GM21528 (cell line): ENCODE measurements at regions not wholly inside any gene's neighbourhood (a gene's known extent, or its start where the extent isn't known, plus 50 kb on each side); places are given as distances from the start of the nearest gene placed in this dataset.
"Not testable (repeated sequence)": the region's sequence is repeated elsewhere in the genome, so short reads cannot be mapped to it uniquely, and the experiment has no call there.

Experiments used
- ATAC-seq: cut with Tn5 transposase; IDR thresholded peaks from one replicate; pipeline ENCODE4 v1.9.1; 2021; ENCODE audit warnings: mild to moderate bottlenecking, moderate library complexity; ENCODE audit not compliant: unreplicated experiment, low FRiP score

DNA sequence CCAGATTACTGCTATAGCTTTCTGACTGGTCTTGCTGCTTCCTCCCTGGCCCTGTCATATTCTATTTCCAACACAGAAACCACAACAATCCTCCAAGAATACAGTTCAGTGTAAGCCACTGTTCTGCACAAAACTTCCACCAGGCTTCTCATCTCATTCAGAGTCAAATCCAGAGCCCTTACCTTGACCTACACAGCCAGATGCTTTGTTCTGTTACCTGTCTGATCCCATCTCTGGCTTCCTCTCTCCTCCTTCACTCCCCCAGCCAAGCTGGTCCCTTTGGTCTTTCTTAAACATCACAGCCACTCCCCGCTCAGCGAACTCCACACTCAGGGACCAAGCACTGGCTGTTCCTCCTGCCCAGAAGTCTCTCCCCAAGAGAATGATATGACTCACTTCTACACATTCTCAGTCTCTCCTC lies 84.8 kb upstream of the BMP2K start:
- ATAC-seq: no peak

DNA sequence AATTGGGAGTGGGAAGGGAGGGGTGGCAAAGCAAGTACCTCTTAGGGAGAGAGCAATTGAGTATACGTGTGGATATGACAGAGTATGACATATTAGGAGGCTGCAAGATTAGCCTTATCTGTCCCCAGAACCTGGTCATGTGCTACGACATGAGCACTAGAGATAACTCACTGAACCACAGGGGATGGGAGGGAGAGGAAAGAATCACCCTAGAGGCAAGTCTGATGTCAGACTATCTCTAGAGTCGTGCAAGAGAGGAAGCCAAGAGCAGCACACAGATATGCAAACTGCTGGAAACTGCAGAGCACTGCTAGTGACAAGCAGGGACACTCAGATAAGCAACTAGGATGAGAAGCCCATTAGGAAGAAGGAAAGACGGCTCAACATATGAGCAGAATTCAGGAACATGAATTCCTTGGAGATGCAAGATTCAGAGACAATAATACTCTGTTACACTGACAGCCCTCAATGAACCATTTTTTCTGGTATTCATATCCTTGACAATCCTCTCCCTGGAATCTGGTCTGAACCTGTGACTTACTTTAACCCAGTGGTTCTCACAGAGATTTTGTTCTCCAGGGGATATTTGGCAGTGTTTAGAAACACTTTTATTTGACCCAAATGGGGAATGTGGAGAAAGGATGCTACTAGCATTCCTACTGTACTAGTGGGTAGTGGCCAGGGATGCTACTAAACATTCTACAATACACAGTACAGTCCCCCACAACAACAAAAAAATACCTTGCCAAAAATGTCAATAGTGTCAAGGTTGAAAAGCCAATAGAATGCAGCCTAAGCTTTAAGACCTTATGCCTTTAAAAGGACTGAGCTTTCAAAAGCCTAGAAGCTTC lies 84.0 kb upstream of the BMP2K start:
- ATAC-seq: no peak

DNA sequence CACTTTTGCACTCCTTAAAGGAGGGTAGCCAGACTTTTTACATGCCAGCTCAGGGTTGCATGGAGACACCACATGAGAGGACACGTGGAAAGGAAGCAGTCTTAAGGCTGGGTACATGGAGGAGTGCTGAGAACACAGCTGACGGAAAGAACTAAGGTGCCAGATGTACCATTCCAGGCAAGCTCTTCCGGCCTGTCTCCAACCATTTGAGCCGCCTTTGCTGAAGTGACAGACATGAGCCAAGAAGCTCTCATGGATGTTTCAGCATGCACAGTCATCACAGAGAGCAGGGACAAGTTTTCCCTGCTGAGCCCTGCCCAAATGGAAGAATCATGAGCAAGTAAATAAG lies 83.4 kb upstream of the BMP2K start:
- no peak for ATAC-seq

DNA sequence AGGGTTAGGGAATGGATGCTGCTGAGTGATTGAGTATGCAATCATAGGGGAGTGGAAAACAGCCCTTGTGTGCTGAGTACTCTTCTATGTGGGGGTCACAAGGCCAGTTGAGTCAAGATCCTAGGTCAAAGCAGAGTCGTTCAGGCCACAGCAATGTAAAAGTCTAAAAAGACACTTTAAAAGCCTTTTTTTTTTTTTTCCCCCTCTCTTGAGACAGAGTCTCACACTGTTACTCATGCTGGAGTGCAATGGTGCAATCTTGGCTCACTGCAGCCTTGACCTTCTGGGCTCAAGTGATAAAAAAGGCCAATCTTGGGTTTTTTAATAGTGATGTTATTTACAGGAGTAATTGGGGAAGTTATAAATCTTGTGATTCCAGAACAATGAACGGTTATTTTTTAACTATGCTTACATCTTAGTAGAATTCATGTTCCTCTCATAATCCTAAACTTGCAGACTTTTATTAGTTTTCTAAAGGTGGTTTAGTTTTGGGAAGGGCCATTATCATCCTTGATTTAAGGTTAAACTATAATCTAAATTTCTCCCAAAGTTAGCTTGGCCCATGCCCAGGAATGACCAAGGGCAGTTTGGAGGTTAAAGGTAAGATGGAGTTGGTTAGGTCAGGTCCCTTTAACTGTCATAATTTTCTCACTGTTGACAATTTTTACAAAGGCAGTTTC lies 82.2 kb upstream of the BMP2K start:
- no peak for ATAC-seq

DNA sequence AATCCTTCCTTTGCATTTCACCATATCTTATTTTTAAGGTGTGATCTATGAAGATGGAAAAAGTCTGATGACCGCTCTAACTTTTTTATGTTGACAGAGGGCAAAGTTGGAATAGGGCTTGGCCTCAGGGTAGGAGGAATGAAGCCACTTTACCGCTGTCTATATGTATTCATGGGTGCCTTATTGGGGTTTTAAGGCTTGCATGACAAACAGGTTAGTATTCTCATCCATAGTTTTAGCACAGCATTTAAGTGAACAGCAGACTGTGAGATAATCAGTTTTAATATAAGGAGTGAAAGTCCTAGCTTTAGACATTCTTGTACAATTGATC lies 81.7 kb upstream of the BMP2K start:
- no peak for ATAC-seq

DNA sequence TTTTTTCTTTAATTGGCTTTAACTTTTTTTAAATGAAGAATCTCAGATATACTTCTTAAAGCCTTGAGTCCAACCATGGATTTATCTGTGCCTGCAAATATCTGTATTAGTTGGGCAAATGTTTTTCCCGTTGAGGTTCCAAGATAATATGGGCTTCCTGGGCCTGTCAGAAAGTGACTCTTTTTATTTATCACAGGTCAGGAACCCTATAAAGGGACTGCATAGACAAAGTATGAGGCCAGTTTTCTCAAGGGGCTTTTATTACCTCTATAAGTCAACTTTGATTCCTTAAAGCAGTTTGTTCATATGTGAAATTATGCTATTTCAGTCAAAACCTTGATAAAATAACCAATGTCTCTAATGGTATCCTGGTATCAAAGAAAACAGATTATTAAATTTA lies 80.2 kb upstream of the BMP2K start:
- ATAC-seq: no peak

DNA sequence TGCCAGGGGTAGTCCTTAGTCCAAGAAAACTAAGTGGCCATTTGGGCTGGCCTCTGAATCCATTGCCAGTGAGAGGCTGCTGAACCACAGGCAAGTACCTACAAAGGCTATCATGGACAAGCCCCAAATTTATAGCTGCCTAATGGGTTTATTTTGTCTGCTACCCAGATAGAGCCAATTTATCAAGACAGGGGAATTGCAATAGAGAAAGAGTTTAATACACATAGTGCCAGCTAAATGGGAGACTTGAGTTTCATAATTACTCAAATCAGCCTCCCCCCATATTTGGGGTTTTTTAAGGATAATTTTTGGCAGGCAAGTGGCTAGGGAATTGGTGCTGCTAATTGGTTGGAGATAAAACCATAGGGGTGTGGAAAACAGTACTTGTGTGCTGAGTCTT lies 73.1 kb upstream of the BMP2K start:
- ATAC-seq: no peak

DNA sequence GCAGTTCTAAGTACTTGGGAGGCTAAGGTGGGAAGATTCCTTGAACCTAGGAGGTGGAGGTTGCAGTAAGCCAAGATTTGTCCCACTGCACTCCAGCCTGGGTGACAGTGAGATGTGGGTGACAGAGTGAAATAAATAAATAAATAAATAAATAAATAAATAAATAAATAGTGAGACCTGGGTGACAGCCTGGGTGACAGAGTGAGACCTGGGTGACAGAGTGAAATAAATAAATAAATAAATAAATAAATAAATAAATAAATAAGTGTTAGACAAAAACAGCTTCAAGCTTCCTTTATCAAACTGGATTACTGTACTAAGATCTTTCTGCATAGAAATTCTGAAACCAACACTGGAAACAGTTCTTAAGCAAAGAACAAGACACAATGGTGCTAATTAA lies 71.8 kb upstream of the BMP2K start:
- ATAC-seq: no peak

DNA sequence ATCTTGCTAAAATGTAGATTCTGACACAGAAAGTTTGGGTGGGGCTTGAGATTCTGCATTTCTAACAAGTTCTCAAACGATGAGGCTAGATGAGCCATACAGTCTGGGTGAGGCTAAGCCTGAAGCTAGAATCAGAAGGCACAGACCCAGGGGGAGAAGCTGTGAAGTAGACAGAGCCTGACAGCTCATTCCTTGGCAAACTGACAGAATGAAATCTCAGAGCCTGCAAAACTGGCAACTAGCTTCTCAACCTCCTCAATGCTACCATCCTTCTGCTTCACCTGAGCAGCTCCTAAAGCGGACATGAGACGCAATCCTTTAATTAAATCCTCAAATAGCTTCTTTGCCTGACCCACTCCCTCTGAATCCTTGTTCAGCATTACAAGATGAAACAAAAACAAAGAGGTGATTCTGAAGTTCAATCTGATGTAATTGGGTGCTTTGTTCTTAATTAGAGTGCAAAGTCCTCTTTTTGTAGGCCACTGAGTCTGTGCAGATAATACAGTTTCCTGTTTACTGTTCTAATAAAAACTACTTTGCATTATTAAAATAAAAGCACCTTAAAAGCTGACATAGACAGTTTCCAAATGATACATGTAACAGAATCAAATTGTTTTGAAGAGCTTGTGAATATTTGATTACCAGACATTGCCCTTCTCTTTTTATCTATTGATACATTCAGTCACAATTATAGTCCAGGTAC lies 71.0 kb upstream of the BMP2K start:
- ATAC-seq: no peak

DNA sequence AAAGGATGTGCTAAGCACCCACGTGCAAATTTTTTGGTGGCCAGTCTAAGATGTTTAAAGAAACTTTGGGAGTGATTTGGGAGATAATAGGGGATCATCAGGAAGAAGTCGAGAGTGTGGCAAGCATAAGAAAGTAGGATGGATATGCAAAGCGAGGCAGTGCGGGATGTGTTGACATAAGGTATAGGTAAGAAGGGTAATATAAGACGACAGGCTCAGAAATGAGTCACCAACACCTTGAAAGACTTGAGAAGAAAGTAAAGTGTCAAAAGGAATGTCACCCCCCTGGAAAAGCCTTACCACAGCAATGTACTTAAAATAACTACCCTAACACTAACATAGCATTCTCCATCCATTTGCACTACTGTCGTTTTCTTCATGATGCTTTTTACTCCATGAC lies 69.8 kb upstream of the BMP2K start:
- no peak for ATAC-seq

DNA sequence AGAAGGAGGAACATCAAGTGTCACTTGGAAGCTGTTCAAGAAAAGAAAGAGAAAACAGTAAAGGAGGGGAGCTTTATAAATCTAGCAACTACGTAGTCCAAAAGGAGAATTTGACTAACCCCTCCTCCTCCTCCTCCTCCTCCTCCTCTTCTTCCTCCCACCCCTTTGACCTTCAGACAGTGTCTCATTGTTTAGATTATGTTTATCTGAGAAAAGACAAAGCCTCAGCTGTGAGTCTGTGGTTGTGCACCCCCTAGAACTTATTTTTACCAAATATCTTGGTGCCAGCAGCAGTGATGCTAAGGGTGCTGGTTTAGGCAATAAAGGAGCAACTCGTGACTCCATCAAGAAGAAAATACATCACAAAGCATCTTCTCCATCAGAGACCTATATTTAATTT lies 68.9 kb upstream of the BMP2K start:
- peak; percentile 59 for ATAC-seq

DNA sequence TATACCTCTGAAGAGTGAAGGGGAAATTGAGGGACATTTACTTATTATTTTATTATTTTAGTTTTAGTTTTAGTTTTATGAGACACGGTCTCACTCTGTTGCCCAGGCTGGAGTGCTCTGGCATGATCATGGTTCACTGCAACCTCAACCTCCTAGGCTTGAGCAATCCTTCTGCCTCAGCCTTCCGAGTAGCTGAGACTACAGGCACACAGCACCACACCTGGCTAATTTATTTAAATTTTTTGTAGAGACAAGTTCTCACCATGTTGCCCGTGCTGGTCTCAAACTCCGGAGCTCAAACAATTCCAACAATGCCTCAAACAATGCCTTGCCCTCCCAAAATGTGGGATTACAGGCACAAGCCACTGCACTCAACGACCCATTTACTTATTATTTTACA lies 68.4 kb upstream of the BMP2K start:
- ATAC-seq: peak; percentile 76

DNA sequence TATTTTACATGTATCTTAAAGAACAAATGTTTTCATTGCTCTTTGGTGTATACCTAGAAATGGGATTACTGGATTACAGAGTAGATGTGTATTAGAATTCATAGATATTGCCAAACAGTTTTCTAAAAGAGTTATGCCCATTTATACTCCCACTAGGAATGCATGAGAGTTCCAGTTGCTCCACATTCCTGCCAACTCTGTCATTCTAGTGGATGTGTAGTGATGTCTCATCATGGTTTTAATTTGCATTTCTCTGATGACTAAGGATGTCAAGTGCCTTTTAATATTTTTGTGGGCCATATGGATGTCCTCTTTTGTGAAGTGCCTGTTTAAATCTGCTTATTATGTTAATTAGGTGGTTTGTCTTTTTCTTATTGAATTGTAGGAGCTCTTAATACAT lies 65.6 kb upstream of the BMP2K start:
- ATAC-seq: no peak

DNA sequence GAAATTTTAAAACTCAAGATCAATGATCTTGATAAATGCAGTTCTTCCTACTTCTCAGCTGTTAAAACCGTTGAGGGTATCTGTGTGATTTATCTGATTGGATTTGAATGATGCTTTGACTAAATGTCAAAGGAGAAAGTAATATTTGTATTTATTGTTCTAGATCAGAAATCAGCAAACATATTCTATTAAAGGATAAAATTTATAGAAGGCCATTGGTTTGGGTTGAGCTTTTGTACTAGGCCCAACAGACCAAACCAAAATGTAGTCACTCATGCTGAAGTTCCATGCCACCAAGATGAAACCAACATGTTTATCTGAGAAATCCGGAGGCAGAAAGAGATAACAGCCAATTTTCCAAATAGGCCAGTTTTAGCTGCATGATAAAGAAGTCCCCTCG lies 64.5 kb upstream of the BMP2K start:
- ATAC-seq: no peak

DNA sequence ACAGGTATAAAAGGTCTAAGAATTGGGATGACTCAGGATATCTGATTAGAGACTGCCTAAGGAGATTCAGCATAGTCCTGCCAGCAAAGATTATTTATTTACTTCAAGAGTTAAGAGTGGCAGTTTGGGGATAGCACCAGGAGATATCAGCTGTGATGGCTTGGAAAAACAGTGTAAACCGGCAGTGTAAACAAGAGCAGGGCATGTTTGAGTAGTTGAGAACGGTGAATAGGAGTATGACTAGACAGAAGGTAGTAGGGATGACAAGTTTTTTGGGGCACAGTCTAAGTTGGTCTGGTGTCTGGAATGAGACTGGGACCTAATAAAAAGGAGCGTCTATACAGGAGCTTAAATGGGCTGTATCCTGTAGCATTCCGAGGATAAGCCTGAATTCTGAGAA lies 61.6 kb upstream of the BMP2K start:
- not testable (repeated sequence) for ATAC-seq

DNA sequence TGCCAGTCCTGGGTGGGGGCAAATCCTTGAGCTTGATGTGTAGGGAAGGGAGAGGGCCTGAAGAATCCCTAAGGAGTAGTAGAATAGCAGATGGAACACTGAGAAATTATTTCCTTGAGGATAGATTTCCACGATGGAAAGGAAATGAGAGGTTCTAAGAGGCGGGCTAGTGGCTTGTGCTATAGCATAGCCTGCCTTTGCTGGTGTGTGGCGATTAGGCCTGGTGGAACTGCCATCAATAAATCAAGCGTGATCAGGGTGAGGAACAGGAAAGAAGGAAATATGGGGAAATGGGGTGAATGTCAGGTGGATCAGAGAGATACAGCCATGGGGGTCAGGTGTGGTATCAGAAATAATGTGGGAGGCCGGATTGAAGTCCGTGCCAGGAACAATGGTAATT lies 60.8 kb upstream of the BMP2K start:
- ATAC-seq: not testable (repeated sequence)

DNA sequence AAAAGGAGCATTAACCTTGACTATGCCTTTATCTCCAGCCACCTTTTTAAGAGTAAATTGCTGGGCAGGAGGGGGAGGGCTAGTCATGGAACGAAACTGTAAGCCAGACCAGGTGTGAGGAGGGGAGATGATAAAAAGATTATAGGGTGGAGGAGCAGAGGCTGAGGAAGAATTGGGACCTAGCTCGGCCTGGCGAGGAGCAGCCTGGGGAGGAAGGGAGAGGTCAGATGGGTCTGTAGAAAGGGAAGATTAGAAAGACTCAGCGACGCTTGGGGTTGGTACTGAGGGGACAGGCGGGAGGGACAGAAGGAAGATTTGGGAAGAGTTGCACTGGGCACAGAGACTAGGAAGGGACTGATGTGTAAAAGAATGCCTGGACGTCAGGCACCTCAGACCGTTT lies 58.4 kb upstream of the BMP2K start:
- ATAC-seq: not testable (repeated sequence)

DNA sequence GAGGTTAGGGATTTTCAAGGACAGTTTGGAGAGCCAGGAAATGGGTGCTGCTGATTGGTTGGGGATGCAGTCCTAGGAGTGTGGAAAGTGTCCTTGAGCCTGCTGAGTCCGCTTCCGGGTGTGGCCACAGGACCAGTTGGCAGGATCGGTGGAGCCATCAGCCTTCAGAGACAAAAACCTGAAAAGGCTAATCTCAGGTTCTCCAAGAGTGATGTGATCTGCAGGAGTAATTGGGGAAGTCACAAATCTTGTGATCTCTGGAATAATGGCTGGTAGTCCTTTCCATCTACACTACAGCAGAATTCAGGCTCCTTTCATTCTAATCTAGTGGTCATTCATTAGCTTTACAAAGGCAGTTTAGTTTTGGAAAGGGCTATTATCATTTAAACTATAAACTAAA lies 55.9 kb upstream of the BMP2K start:
- ATAC-seq: no peak

DNA sequence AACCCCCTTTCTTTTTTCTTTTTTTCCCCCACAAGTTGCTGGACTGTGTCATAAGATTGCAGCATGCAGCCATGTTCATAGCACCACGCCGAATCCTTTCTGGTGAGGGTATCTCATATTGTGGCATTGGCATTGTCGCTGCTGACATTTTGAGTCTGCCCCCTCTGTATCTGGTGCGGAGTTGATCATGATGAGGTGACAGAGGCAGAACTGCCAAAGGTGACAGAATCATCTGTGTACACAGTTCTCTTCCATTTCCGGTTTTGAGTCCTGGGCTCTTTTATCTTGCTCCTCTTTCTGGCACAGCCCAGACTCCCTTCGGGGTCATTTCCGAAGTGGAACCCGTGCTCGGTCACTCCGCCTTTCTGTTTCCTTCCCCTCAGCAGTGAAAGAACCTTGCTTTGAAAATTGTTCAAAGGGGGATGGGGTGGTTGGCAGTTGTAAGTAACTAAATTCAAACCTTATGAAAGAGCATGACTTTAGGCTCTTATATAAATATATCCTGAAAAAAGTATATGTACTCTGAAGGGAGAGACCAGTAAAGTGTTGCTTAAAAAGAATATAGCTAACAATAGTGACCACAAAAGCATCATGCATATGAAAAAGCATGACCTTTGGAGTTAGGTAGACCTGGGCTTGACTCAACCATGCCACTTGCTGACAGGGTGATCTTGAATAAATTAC lies 55.0 kb upstream of the BMP2K start:
- peak; percentile 95 for ATAC-seq

DNA sequence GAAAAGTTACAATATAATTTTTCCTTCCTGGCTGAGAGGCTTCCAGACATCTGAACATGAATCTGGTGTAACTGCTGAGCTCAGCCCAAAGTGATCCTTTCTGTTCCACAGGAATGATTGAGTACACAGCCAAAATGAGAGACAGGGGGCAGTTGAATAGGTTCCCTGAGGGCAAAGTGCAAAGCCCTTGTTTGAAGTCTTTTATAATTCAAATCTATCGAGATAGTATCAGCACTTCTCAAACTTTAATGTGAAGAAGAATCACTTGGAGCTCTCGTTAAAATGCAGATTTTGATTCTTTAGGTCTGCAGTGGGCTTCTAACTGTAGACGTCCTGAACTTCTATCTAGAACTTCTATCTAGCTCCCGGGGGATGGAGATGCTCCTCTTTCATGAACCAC lies 54.4 kb upstream of the BMP2K start:
- no peak for ATAC-seq

DNA sequence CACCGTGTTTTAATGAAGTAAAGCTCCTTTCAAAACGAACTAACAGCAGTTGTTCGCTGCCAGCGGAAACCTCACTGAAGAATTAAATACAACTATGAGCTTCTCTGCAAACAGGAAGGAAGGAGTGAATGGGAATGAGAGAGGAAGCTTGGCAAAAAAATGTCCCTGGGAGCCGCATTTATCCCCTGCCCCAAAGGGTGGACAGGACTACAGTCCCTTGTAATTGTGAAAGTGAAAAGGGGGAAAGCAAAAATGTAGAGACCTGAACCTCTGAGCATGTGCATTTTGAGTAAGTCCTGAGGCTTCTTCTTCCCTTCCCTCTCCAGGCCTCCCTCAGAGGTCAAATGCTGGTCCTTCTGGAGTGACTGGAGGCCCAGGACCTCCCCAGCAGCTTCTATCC lies 53.8 kb upstream of the BMP2K start:
- no peak for ATAC-seq
